ENCODE measurements at regions not wholly inside any gene's neighbourhood (a gene's known extent, or its start where the extent isn't known, plus 50 kb on each side); places are given as distances from the start of the nearest gene placed in this dataset.
"Not testable (repeated sequence)": the region's sequence is repeated elsewhere in the genome, so short reads cannot be mapped to it uniquely, and the experiment has no call there.

DNA sequence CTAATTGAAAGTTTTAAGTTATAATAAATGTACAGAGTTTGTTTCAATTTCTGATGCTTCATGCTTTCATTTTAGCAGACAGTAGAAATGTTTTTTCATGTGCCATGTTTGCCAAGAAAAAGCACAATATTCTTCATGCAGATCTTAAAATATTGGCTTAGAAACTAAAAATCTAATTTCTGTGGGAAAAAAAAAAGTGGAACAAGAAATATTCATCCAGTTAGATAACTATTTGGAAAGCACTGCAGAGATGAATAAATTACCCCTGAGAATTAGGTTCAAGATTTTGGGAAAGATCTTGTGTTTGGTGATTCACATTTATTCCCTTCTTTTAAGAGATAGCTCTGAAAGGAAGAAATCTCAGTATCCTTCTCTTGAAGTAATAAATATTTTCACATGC, 912.5 kb downstream of the C4orf33 start:
- H3K4me3 ChIP-seq = no peak overlapping the region
- H3K79me2 ChIP-seq (ENCODE audit: control insufficient read depth, insufficient read depth, low read length) = no peaks in the 10 kb centered on the region
- BruUV-seq (replicated peaks) = no TSS peak
- POLR2A ChIA-PET = no interaction called here
- no peak overlapping the region for H2AFZ ChIP-seq (ENCODE audit: low read depth, low read length)
- DNase-seq (ENCODE audit: extremely low read depth in 1 of 4, low spot score in 3 of 4) = no peak
- no peak for ATAC-seq
- H3K27me3 ChIP-seq (ENCODE audit: control insufficient read depth in 2 of 2, insufficient read depth in 2 of 2, low read length in 2 of 2) = no peaks in the 10 kb centered on the region
- H3K9me3 ChIP-seq (replicated peaks; ENCODE audit: control insufficient read depth, insufficient read depth, low read depth, low read length) = no peaks in the 10 kb centered on the region
- intact Hi-C loops (cut with micrococcal nuclease) (no loop called here), in situ Hi-C loops (cut with MboI) (no loop called here)
- H3K4me1 ChIP-seq (replicated peaks in 1 of 2; ENCODE audit: control insufficient read depth in 2 of 2, insufficient read depth in 2 of 2, low read length in 2 of 2) = no peaks in the 10 kb centered on the region
- H4K20me1 ChIP-seq (replicated peaks; ENCODE audit: control insufficient read depth, insufficient read depth, low read length) = no peaks in the 10 kb centered on the region
- H3K9ac ChIP-seq (ENCODE audit: insufficient read depth in 1 of 2, low read depth in 2 of 2, low read length in 2 of 2) = no peak overlapping the region
- no peaks in the 10 kb centered on the region for H3K36me3 ChIP-seq (ENCODE audit: control insufficient read depth, insufficient read depth, low read length)
- FAIRE-seq = no peak
- no peak overlapping the region for H3K4me2 ChIP-seq (ENCODE audit: insufficient read depth, low read length)
- TF ChIP-seq ZNF561 (CRISPR knock-in tag; conservative IDR thresholded peaks at IDR 0.05) = no peak
- TF ChIP-seq, protein P1, sequence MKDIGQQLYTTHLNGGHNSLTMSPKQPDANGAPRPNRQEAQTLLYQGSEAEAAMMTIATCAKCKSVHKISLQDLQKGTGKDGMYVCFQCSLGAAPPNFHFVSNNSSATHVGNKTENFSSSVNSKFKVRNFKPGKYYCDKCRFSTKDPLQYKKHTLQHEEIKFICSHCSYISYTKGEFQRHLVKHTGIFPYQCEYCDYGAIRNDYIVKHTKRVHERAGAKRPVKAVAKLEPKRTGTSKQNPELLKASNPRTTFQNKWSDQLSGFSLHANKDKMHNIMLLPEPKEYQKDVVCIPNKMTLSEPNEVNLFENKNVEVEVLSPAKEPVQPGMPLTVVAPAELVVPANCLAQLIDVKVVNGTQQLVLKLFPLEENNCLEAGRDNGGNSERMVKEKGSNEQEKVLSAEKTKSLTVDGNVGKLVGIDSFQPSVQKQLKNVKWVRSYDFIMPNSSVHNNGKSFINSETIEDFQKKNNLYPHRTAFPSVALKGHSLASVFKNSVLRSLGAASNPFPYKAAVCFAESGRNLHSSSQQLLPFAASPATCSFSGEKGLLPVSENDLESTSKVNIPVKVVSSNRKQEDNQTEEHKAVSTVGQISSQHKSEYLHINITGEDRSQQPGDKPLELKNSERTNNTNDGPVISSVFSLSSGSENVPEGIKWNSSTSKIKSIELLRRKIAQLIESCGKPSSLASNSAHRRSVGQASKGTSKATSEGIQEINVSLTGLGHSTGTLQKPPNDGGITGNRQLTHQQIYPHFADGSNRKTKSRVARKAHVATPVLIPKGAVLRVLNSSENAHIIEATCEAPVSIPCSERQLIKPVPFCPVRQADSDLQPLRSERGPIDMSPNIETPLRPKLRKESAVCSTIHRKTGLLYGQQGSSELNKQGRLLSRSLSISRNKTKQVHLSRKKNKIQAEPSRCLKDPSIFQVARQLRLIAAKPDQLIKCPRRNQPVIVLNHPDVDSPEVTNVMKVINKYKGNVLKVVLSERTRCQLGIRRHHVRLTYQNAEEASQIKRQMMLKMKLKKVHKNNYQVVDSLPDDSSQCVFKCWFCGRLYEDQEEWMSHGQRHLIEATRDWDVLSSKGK (CRISPR knock-in tag; IDR thresholded peaks at IDR 0.05) = no peak
- no peak for TF ChIP-seq TBL1XR1 (IDR thresholded peaks at IDR 0.05; ENCODE audit: low read length in 2 of 2)
- no peak for TF ChIP-seq CHD4 (IDR thresholded peaks at IDR 0.05; ENCODE audit: insufficient read depth, insufficient replicate concordance, low read depth, low read length, poor library complexity, severe bottlenecking)
- no peak for TF ChIP-seq RBM22 (IDR thresholded peaks at IDR 0.05; ENCODE audit: low read depth, low read length, poor library complexity, severe bottlenecking)
- TF ChIP-seq, protein P2, sequence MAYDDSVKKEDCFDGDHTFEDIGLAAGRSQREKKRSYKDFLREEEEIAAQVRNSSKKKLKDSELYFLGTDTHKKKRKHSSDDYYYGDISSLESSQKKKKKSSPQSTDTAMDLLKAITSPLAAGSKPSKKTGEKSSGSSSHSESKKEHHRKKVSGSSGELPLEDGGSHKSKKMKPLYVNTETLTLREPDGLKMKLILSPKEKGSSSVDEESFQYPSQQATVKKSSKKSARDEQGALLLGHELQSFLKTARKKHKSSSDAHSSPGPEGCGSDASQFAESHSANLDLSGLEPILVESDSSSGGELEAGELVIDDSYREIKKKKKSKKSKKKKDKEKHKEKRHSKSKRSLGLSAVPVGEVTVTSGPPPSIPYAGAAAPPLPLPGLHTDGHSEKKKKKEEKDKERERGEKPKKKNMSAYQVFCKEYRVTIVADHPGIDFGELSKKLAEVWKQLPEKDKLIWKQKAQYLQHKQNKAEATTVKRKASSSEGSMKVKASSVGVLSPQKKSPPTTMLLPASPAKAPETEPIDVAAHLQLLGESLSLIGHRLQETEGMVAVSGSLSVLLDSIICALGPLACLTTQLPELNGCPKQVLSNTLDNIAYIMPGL (CRISPR knock-in tag; IDR thresholded peaks at IDR 0.05) = no peak
- TF ChIP-seq XRCC5 (IDR thresholded peaks at IDR 0.05; ENCODE audit: low read depth, low read length) = no peak
- TF ChIP-seq DACH1 (IDR thresholded peaks at IDR 0.05; ENCODE audit: partially characterized antibody) = no peak
- no peak for TF ChIP-seq CBX1 (IDR thresholded peaks at IDR 0.05; ENCODE audit: low read depth)
- no peak for TF ChIP-seq ZNF764 (CRISPR knock-in tag; IDR thresholded peaks at IDR 0.05; ENCODE audit: low read depth)
- no peak for TF ChIP-seq ZNF184 (CRISPR knock-in tag; IDR thresholded peaks at IDR 0.05)
- CTCF ChIA-PET (ENCODE audit: low intra/inter-chr PET ratio) = no interaction called here
- H3K9me1 ChIP-seq (ENCODE audit: control insufficient read depth, insufficient read depth, low read length) = no peaks in the 10 kb centered on the region
- H3K27ac ChIP-seq (ENCODE audit: extremely low read depth, low read depth, low read length) = no peak overlapping the region

DNA sequence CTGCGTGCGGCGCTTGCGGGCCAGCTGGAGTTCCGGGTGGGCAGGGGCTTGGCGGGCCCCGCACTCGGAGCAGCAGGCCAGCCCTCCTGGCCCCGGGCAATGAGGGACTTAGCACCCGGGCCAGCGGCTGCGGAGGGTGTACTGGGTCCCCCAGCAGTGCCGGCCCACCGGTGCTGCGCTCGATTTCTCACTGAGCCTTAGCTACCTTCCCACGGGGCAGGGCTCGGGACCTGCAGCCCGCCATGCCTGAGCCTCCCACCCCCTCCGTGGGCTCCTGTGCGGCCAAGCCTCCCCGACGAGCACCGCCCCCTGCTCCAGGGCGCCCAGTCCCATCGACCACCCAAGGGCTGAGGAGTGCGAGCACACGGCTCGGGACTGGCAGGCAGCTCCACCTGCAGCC, 916.9 kb downstream of the C4orf33 start:
- in situ Hi-C loops (cut with MboI); H3K9me1 ChIP-seq (ENCODE audit: control insufficient read depth, insufficient read depth, low read length); DNase-seq (ENCODE audit: extremely low read depth in 1 of 4, low spot score in 3 of 4); H3K27ac ChIP-seq (ENCODE audit: extremely low read depth, low read depth, low read length); BruUV-seq (replicated peaks); H3K36me3 ChIP-seq (ENCODE audit: control insufficient read depth, insufficient read depth, low read length); H3K9me3 ChIP-seq (replicated peaks; ENCODE audit: control insufficient read depth, insufficient read depth, low read depth, low read length); H4K20me1 ChIP-seq (replicated peaks; ENCODE audit: control insufficient read depth, insufficient read depth, low read length); H2AFZ ChIP-seq (ENCODE audit: low read depth, low read length); H3K79me2 ChIP-seq (ENCODE audit: control insufficient read depth, insufficient read depth, low read length); H3K4me1 ChIP-seq (replicated peaks in 1 of 2; ENCODE audit: control insufficient read depth in 2 of 2, insufficient read depth in 2 of 2, low read length in 2 of 2); ATAC-seq; H3K27me3 ChIP-seq (ENCODE audit: control insufficient read depth in 2 of 2, insufficient read depth in 2 of 2, low read length in 2 of 2); intact Hi-C loops (cut with micrococcal nuclease); CTCF ChIA-PET (ENCODE audit: low intra/inter-chr PET ratio); POLR2A ChIA-PET; H3K9ac ChIP-seq (ENCODE audit: insufficient read depth in 1 of 2, low read depth in 2 of 2, low read length in 2 of 2); H3K4me3 ChIP-seq; H3K4me2 ChIP-seq (ENCODE audit: insufficient read depth, low read length); FAIRE-seq: not testable (repeated sequence)
- 2% methylated on average over 7 of the region's 29 CpGs for whole genome bisulfite sequencing (ENCODE audit: insufficient coverage, low coverage, missing lambda C conversion rate)
